ENCODE measurements at regions not wholly inside any gene's neighbourhood (a gene's known extent, or its start where the extent isn't known, plus 50 kb on each side); places are given as distances from the start of the nearest gene placed in this dataset.
"Not testable (repeated sequence)": the region's sequence is repeated elsewhere in the genome, so short reads cannot be mapped to it uniquely, and the experiment has no call there.

DNA sequence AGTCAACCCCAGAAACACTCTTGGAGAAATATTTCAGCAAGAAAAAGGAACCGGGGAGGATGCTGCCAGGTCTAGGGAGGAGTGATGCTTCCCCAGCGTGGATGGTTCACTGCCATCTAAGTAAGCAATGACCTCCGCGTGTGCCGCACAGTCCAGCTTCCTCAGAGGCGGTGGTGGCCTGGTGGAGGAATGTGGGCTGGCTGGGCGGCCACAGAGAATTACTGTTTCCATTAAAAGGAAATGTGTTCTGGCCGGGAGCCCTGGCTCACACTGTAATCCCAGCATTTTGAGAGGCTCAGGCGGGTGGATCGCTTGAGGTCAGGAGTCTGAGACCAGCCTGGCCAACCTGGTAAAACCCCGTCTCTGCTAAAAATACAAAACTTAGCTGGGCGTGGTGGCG is 356.7 kb downstream of the GOLGA6L6 start:
- TF ChIP-seq, protein P1, sequence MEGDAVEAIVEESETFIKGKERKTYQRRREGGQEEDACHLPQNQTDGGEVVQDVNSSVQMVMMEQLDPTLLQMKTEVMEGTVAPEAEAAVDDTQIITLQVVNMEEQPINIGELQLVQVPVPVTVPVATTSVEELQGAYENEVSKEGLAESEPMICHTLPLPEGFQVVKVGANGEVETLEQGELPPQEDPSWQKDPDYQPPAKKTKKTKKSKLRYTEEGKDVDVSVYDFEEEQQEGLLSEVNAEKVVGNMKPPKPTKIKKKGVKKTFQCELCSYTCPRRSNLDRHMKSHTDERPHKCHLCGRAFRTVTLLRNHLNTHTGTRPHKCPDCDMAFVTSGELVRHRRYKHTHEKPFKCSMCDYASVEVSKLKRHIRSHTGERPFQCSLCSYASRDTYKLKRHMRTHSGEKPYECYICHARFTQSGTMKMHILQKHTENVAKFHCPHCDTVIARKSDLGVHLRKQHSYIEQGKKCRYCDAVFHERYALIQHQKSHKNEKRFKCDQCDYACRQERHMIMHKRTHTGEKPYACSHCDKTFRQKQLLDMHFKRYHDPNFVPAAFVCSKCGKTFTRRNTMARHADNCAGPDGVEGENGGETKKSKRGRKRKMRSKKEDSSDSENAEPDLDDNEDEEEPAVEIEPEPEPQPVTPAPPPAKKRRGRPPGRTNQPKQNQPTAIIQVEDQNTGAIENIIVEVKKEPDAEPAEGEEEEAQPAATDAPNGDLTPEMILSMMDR (IDR thresholded peaks at IDR 0.05), result not testable (repeated sequence)
- TF ChIP-seq SIN3A (IDR thresholded peaks at IDR 0.05; ENCODE audit: borderline replicate concordance, insufficient read depth, low read depth, low read length); POLR2AphosphoS5 (IDR thresholded peaks at IDR 0.05; ENCODE audit: low read depth, low read length): not testable (repeated sequence)
- TF ChIP-seq, protein P2, sequence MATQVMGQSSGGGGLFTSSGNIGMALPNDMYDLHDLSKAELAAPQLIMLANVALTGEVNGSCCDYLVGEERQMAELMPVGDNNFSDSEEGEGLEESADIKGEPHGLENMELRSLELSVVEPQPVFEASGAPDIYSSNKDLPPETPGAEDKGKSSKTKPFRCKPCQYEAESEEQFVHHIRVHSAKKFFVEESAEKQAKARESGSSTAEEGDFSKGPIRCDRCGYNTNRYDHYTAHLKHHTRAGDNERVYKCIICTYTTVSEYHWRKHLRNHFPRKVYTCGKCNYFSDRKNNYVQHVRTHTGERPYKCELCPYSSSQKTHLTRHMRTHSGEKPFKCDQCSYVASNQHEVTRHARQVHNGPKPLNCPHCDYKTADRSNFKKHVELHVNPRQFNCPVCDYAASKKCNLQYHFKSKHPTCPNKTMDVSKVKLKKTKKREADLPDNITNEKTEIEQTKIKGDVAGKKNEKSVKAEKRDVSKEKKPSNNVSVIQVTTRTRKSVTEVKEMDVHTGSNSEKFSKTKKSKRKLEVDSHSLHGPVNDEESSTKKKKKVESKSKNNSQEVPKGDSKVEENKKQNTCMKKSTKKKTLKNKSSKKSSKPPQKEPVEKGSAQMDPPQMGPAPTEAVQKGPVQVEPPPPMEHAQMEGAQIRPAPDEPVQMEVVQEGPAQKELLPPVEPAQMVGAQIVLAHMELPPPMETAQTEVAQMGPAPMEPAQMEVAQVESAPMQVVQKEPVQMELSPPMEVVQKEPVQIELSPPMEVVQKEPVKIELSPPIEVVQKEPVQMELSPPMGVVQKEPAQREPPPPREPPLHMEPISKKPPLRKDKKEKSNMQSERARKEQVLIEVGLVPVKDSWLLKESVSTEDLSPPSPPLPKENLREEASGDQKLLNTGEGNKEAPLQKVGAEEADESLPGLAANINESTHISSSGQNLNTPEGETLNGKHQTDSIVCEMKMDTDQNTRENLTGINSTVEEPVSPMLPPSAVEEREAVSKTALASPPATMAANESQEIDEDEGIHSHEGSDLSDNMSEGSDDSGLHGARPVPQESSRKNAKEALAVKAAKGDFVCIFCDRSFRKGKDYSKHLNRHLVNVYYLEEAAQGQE (IDR thresholded peaks at IDR 0.05; ENCODE audit: insufficient read depth in 1 of 2, low read depth in 2 of 2, low read length in 1 of 2), result not testable (repeated sequence)

All from Panc1 (cell line).